NCI-H2196 (cell line): ENCODE measurements at regions not wholly inside any gene's neighbourhood (a gene's known extent, or its start where the extent isn't known, plus 50 kb on each side); places are given as distances from the start of the nearest gene placed in this dataset.
"Not testable (repeated sequence)": the region's sequence is repeated elsewhere in the genome, so short reads cannot be mapped to it uniquely, and the experiment has no call there.

Experiments
- DNase-seq: peaks from one replicate; lab custom pipeline; 2025; ENCODE audit not compliant: unreplicated experiment; lab: John Stamatoyannopoulos, UW

GRCh38 chr3:106431721-106432120 is 562.9 kb upstream of the CBLB start:
- DNase-seq = no peak

DNA sequence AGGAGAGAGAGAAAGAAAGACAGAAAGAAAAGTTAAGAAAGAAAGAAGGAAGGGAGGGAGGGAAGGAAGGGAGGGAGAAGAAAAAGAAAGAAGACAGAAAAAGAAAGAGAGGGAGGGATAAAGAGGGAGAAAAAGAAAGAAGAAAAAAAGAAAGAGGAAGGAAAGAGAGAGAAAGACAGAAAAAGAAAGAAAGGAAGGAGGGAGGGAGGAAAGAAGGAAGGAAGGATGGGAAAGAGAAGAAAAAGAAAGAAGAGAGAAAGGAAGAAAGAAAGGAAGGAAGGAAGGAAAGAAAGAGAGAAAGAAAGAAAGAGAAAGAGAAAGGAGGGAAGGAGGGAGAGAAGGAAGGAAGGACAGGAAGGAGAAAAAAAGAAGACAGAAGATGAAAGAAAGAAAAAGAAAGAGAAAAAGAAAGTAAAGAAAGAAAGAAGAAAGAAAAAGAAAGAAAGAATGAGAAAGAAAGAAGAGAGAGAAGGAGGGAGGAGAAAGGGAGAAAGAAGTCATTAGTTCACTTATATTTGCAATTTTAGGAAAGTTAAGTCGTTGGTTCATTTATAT is 567.2 kb upstream of the CBLB start:
- DNase-seq = no peak

DNA sequence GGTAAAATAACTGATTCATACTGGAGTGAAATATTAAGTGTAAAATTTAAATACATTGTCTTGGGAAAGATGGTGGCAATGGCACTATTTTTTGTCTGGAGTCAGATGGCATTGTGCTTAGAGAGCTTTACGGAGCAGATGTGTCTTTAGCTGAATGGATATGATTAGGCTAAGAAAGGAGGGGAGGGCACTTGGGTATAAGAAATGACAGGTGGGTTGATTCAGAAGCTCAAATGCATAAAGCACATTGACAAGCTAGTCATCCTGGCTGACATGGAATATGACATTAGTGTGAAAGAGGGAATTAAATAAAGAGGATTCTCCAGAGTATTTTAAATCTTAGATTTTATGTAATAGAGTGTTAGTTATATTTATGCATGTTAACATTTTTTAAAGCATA is 570.1 kb upstream of the CBLB start:
- no peak for DNase-seq

- DNase-seq = no peak
These were observed 571.9 kb upstream of the CBLB start for GRCh38 chr3:106440672-106441071.

DNA sequence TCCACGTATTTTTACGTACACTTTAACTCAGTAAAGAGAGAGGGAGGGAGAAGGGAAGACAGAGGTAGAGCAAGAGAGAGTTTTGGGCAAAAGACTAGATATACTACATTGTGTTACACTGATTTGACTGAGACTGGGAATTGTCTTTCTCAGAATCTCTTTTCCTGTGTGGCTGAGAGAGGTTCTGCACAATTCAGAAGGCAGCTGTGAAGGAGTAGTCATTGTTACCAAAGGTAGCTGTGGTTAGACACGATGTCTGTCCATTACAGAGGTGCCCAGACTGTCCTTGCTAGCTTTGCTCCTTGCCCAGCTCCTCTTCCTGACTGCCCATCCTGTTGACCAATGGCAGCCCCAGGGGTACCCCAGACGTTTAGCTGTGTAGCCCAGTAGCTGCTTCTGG is 577.5 kb upstream of the CBLB start:
- DNase-seq = no peak

DNA sequence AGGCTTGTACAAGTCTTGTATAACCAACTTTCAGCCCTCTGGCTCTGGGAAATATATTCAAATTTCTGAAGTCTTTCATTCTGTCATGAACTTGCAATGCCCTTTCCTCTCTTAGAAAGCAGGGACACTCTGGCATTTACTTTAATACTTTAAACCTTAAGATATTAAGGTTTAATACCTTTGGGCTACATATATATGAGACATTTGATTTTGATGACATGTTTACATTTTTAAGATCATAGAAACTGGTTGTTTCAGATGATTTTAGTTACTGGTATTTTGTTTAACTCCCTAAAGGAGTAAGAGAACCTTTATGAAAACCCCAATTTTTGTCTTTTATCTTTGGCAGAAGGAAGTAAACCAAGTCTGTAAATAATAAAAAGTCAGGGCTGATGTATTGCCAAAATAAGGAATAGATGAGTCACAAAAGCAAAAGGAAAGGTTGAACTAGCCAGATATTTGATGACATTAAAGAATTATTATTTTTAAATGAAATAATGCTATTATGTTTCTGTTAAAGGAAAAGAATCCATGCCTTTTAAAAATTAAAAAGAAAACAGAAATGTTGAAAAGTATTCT is 579.0 kb upstream of the CBLB start:
- no peak for DNase-seq

GRCh38 chr3:106448372-106448966 is 579.7 kb upstream of the CBLB start:
- DNase-seq = not testable (repeated sequence)

DNA sequence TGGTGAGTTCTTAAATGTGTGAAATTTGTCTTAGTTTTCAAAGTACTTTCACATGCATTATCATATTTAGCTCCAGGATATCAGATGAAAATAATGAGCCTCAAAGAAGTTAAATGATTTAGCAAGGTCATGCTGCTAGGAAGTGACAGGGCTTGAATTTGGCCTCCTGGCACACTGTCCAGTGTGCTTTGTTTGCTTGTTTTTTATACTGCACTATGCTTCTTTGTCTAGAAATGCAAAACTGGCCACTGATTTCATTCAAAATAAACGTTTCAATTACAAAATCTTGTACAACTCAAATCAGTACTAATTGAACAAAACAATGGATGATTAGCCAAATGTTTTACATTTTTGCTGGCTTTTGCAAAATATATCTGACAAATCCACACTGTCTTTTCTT is 583.3 kb upstream of the CBLB start:
- no peak for DNase-seq

DNA sequence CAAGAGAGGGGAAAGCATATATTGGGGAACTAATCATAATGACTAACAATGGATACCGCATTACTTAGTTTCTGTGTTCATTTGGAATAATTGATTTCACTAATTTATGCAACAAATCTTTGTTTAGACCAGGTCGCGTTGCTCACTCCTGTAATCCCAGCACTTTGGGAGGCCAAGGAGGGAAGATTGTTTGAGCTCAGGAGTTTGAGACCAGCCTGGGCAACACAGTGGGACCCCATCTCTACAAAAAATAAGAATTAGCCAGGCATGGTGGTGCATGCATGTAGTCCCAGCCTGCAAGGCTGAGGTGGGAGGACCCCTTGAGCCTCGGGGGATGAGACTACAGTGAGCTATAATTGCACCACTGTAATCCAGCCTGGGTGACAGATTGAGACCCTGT is 585.7 kb upstream of the CBLB start:
- DNase-seq = no peak

- peak; percentile 31 for DNase-seq
These were observed 588.7 kb upstream of the CBLB start for GRCh38 chr3:106457281-106458180.

- no peak for DNase-seq
These were observed 590.1 kb upstream of the CBLB start for GRCh38 chr3:106458952-106459351.

DNA sequence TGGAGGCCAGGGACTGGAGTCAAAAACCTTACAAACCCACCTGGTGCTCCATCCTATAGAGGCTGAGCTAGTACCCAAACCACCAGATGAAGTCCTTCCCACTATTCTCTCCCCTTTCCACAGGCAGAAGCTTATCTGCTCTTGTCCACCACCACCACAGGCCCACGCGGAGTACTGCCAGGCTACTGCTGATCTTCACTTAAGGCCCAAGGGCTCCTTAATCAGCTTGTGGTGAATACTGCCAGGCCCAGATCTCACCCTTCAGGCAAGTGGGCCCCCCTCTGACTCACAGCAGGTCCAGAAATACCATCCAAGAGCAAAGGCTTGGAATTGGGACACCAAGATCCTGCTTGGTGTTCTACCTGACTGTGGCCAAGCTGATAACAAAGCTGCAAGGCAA is 598.1 kb upstream of the CBLB start:
- no peak for DNase-seq

- DNase-seq = no peak
These were observed 605.0 kb upstream of the CBLB start for GRCh38 chr3:106473576-106474475.

DNA sequence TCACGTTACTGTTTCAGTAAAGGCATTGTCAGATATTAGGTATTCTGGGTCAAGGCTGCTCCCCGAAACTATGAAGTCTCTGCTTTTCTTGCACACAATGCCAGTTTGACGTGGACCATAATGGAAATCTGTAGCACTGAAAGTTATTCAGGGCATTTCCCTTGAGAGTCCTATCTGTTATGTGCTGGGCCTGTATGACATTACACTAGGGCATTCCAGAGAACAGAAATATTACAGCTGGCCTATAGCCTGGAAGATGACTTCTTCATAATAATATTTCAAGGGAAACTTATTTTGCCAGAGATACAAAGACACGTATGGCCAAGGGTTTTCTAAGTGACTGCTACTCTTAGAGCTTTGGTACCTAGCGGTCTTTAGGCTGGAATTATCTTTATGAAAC is 613.6 kb upstream of the CBLB start:
- DNase-seq = no peak

GRCh38 chr3:106485217-106485616 is 616.4 kb upstream of the CBLB start:
- DNase-seq = no peak

GRCh38 chr3:106485802-106486201 is 617.0 kb upstream of the CBLB start:
- DNase-seq = no peak

GRCh38 chr3:106486945-106487639 is 618.3 kb upstream of the CBLB start:
- DNase-seq = not testable (repeated sequence)

GRCh38 chr3:106488331-106488730 is 619.5 kb upstream of the CBLB start:
- no peak for DNase-seq

DNA sequence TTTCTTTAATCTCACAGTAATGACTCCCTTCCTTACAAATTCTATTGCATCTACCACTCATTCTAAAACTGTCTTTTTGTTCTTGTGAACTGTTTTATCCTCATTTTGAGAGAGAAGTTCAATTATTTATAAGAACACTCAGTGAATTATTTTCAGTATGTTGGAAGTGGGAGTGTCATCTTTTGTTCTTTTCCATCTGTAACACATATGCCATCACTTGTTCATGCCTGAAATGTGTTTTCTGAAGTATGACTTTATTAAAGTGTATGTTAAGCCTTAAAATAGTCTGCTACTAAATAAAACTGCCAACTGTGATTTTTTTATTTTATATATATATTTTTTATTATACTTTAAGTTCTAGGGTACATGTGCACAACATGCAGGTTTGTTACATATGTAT is 623.0 kb upstream of the CBLB start:
- no peak for DNase-seq

GRCh38 chr3:106508331-106508893 is 639.6 kb upstream of the CBLB start:
- DNase-seq = no peak
